ENCODE measurements at regions not wholly inside any gene's neighbourhood (a gene's known extent, or its start where the extent isn't known, plus 50 kb on each side); places are given as distances from the start of the nearest gene placed in this dataset.

- Histone ChIP-seq H3K36me3 (replicated peaks in 1 of 2; ENCODE audit: control insufficient read depth in 1 of 2, insufficient read depth in 2 of 2, low read length in 1 of 2) (no peaks in the 10 kb centered on the region), H3K27ac (ENCODE audit: low read depth in 2 of 2, low read length in 1 of 2) (no peak overlapping the region), H3K4me1 (ENCODE audit: control insufficient read depth in 1 of 2, insufficient read depth in 2 of 2, low read depth in 1 of 2, low read length in 1 of 2) (no peaks in the 10 kb centered on the region), H3K4me2 (no peak overlapping the region), H3K9ac (no peak overlapping the region), H2AFZ (ENCODE audit: low read depth) (no peak overlapping the region), H3K9me3 (no peaks in the 10 kb centered on the region), H3K4me3 (ENCODE audit: low read depth in 2 of 2, low read length in 1 of 2) (no peak overlapping the region), H3K9me2 (no peaks in the 10 kb centered on the region), H3F3A (replicated peaks; ENCODE audit: insufficient read depth) (no peaks in the 10 kb centered on the region), H3K27me3 (ENCODE audit: insufficient read depth) (no peaks in the 10 kb centered on the region), H3K79me2 (ENCODE audit: insufficient read depth) (no peaks in the 10 kb centered on the region), H4K20me1 (ENCODE audit: insufficient read depth) (no peaks in the 10 kb centered on the region)
- ChIA-PET CTCF (interaction anchor here (1.1 kb wide), 2 partner anchors 10 to 42 kb away, joined by 3 read pairs; no protein-coding TSS in a partner anchor), POLR2A (no interaction called here)
- TF ChIP-seq RXRA (IDR thresholded peaks at IDR 0.05; ENCODE audit: borderline replicate concordance, low read depth): no peak
- TF ChIP-seq, protein P1, sequence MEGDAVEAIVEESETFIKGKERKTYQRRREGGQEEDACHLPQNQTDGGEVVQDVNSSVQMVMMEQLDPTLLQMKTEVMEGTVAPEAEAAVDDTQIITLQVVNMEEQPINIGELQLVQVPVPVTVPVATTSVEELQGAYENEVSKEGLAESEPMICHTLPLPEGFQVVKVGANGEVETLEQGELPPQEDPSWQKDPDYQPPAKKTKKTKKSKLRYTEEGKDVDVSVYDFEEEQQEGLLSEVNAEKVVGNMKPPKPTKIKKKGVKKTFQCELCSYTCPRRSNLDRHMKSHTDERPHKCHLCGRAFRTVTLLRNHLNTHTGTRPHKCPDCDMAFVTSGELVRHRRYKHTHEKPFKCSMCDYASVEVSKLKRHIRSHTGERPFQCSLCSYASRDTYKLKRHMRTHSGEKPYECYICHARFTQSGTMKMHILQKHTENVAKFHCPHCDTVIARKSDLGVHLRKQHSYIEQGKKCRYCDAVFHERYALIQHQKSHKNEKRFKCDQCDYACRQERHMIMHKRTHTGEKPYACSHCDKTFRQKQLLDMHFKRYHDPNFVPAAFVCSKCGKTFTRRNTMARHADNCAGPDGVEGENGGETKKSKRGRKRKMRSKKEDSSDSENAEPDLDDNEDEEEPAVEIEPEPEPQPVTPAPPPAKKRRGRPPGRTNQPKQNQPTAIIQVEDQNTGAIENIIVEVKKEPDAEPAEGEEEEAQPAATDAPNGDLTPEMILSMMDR (IDR thresholded peaks at IDR 0.05): no peak
- no peak for TF ChIP-seq FOXJ3 (CRISPR knock-in tag; IDR thresholded peaks at IDR 0.05)
- no peak for TF ChIP-seq YY1 (IDR thresholded peaks at IDR 0.05; ENCODE audit: low read depth)
- no peak for TF ChIP-seq ZBTB33 (IDR thresholded peaks at IDR 0.05; ENCODE audit: borderline replicate concordance, low read depth)
- TF ChIP-seq GATA2 (CRISPR knock-in tag; IDR thresholded peaks at IDR 0.05): no peak
- no peak for TF ChIP-seq TCF12 (IDR thresholded peaks at IDR 0.05)
- no peak for TF ChIP-seq EZH2phosphoT487 (IDR thresholded peaks at IDR 0.05; ENCODE audit: borderline replicate concordance, low read depth)
- TF ChIP-seq CHD2 (IDR thresholded peaks at IDR 0.05; ENCODE audit: low read length, partially characterized antibody): no peak
- TF ChIP-seq IRF3 (IDR thresholded peaks at IDR 0.05; ENCODE audit: low read depth, low read length): no peak
- TF ChIP-seq TEAD4 (IDR thresholded peaks at IDR 0.05; ENCODE audit: borderline replicate concordance, insufficient read depth): no peak
- no peak for TF ChIP-seq USF2 (IDR thresholded peaks at IDR 0.05; ENCODE audit: borderline replicate concordance, low read depth, low read length)
- no peak for TF ChIP-seq RAD21 (IDR thresholded peaks at IDR 0.05; ENCODE audit: low read length)
- no peak for DNase-seq
- 12% methylated on average over 1 of the region's 1 CpG for WGBS (ENCODE audit: low lambda C conversion rate)
Observed at GRCh38 chr2:34316788-34317187, 717.7 kb upstream of the FAM98A start.

Measured in SK-N-SH (cell line).